ENCODE measurements at regions not wholly inside any gene's neighbourhood (a gene's known extent, or its start where the extent isn't known, plus 50 kb on each side); places are given as distances from the start of the nearest gene placed in this dataset.

GRCh38 chr18:22826726-22827125 is 106.4 kb upstream of the RBBP8 start:
- H3K79me2 ChIP-seq (ENCODE audit: control insufficient read depth, insufficient read depth, low read length): no peaks in the 10 kb centered on the region
- RAD21 ChIA-PET (ENCODE audit: unreplicated experiment): interaction anchor here (0.9 kb wide), 1 partner anchor 9 kb away, joined by 3 read pairs; no protein-coding TSS in a partner anchor
- BruUV-seq (replicated peaks): no TSS peak
- H3K4me2 ChIP-seq (ENCODE audit: control insufficient read depth, insufficient read depth): no peak overlapping the region
- DNase-seq (ENCODE audit: low read depth, low spot score): no peak
- H3K4me1 ChIP-seq (ENCODE audit: control insufficient read depth, insufficient read depth, low read length): 0 out of 2 replicates have a peak, but pooled peaks cover 3% of the 10 kb centered on the region
- 72% methylated on average over 4 of the region's 4 CpGs for WGBS (ENCODE audit: insufficient coverage, insufficient replicate concordance, low lambda C conversion rate, missing lambda C conversion rate)
- POLR2A ChIA-PET: no interaction called here
- no peak overlapping the region for H2AFZ ChIP-seq (ENCODE audit: control insufficient read depth, low read depth, low read length)
- SMC1A ChIA-PET (ENCODE audit: uncharacterized antibody, unreplicated experiment): interaction anchor here (5.8 kb wide), 1 partner anchor 13 kb away, joined by 25 read pairs; no protein-coding TSS in a partner anchor
- H3K27me3 ChIP-seq (replicated peaks in 1 of 2; ENCODE audit: control insufficient read depth in 2 of 2, insufficient read depth in 2 of 2, low read length in 1 of 2): no peaks in the 10 kb centered on the region
- H3K27ac ChIP-seq (ENCODE audit: control insufficient read depth, insufficient read depth): no peak overlapping the region
- CTCF ChIA-PET: interaction anchor here (1.5 kb wide), 1 partner anchor 98 kb away, joined by 3 read pairs; no protein-coding TSS in a partner anchor
- H3K9ac ChIP-seq (ENCODE audit: control insufficient read depth, insufficient read depth, low read length): no peak overlapping the region
- in situ Hi-C loops (cut with MboI): no loop called here
- no peaks in the 10 kb centered on the region for H3K36me3 ChIP-seq (ENCODE audit: control insufficient read depth in 2 of 2, insufficient read depth in 2 of 2, low read length in 1 of 2)
- no peaks in the 10 kb centered on the region for H3K9me3 ChIP-seq (replicated peaks; ENCODE audit: control insufficient read depth, insufficient read depth, low read length)
- H3K4me3 ChIP-seq: no peak overlapping the region
- no peak for ATAC-seq
- intact Hi-C loops (cut with micrococcal nuclease; ENCODE audit: unreplicated experiment): no loop called here
- H4K20me1 ChIP-seq (ENCODE audit: control insufficient read depth, insufficient read depth): no peaks in the 10 kb centered on the region
- FAIRE-seq: no peak
- TF ChIP-seq HDAC2 (IDR thresholded peaks at IDR 0.05) (no peak), KAT2A (conservative IDR thresholded peaks at IDR 0.05; ENCODE audit: control insufficient read depth, low read depth, low read length) (no peak), PBX3 (IDR thresholded peaks at IDR 0.05; ENCODE audit: insufficient replicate concordance, low read depth, low read length) (no peak), SP1 (IDR thresholded peaks at IDR 0.05; ENCODE audit: low read depth, low read length) (no peak), SKIL (IDR thresholded peaks at IDR 0.05; ENCODE audit: low read depth, poor library complexity, severe bottlenecking) (no peak), BCLAF1 (IDR thresholded peaks at IDR 0.05) (no peak), PML (IDR thresholded peaks at IDR 0.05; ENCODE audit: low read length) (no peak), HDAC6 (IDR thresholded peaks at IDR 0.05; ENCODE audit: unreplicated experiment) (no peak), NR2C2 (IDR thresholded peaks at IDR 0.05; ENCODE audit: borderline replicate concordance, control insufficient read depth, insufficient read length, low read depth) (no peak), HSF1 (IDR thresholded peaks at IDR 0.05; ENCODE audit: low read depth, low read length) (no peak), E2F8 (IDR thresholded peaks at IDR 0.05; ENCODE audit: low read depth, partially characterized antibody) (no peak), GABPA (IDR thresholded peaks at IDR 0.05; ENCODE audit: low read depth) (no peak), FOXM1 (IDR thresholded peaks at IDR 0.05; ENCODE audit: low read depth, low read length) (no peak), YBX1 (IDR thresholded peaks at IDR 0.05) (no peak), RAD51 (IDR thresholded peaks at IDR 0.05) (no peak)

Data from GM12878 (cell line).